ENCODE measurements at regions not wholly inside any gene's neighbourhood (a gene's known extent, or its start where the extent isn't known, plus 50 kb on each side); places are given as distances from the start of the nearest gene placed in this dataset.
"Not testable (repeated sequence)": the region's sequence is repeated elsewhere in the genome, so short reads cannot be mapped to it uniquely, and the experiment has no call there.

DNA sequence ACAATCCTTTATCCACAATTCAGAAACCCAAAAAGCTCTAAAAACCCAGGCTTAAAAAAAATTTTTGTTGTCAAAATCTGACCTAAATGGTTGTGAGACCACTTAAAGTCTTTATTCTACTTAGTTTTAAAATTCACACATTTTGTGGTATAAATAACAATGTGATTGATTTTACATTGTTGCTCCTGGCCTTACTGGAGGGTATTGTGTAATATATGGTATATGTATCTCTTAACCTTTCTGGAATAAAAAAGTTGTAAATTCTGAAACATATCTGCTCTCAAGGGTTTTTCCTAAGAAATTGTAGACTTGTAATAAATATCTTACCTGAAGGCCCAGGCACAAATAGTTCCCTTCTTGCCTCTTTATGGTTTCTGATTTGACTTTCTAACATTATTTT is 73.3 kb upstream of the PNPT1 start:
- peaks cover 3% of the 10 kb centered on the region; the same call in 1 of the 2 replicates for H3K4me1 Mint-ChIP-seq
- TF ChIP-seq, protein P1, sequence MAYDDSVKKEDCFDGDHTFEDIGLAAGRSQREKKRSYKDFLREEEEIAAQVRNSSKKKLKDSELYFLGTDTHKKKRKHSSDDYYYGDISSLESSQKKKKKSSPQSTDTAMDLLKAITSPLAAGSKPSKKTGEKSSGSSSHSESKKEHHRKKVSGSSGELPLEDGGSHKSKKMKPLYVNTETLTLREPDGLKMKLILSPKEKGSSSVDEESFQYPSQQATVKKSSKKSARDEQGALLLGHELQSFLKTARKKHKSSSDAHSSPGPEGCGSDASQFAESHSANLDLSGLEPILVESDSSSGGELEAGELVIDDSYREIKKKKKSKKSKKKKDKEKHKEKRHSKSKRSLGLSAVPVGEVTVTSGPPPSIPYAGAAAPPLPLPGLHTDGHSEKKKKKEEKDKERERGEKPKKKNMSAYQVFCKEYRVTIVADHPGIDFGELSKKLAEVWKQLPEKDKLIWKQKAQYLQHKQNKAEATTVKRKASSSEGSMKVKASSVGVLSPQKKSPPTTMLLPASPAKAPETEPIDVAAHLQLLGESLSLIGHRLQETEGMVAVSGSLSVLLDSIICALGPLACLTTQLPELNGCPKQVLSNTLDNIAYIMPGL (CRISPR knock-in tag; IDR thresholded peaks at IDR 0.05): no peak
- TF ChIP-seq, protein P2, sequence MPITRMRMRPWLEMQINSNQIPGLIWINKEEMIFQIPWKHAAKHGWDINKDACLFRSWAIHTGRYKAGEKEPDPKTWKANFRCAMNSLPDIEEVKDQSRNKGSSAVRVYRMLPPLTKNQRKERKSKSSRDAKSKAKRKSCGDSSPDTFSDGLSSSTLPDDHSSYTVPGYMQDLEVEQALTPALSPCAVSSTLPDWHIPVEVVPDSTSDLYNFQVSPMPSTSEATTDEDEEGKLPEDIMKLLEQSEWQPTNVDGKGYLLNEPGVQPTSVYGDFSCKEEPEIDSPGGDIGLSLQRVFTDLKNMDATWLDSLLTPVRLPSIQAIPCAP (CRISPR knock-in tag; IDR thresholded peaks at IDR 0.05): no peak
- TF ChIP-seq GRHL2 (CRISPR knock-in tag; IDR thresholded peaks at IDR 0.05; ENCODE audit: insufficient replicate concordance, severe bottlenecking): no peak
- TF ChIP-seq GABPB1 (CRISPR knock-in tag; IDR thresholded peaks at IDR 0.05): no peak
- no peak for TF ChIP-seq NR2C2 (CRISPR knock-in tag; IDR thresholded peaks at IDR 0.05)
- TF ChIP-seq, protein P3, sequence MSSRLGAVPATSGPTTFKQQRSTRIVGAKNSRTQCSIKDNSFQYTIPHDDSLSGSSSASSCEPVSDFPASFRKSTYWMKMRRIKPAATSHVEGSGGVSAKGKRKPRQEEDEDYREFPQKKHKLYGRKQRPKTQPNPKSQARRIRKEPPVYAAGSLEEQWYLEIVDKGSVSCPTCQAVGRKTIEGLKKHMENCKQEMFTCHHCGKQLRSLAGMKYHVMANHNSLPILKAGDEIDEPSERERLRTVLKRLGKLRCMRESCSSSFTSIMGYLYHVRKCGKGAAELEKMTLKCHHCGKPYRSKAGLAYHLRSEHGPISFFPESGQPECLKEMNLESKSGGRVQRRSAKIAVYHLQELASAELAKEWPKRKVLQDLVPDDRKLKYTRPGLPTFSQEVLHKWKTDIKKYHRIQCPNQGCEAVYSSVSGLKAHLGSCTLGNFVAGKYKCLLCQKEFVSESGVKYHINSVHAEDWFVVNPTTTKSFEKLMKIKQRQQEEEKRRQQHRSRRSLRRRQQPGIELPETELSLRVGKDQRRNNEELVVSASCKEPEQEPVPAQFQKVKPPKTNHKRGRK (CRISPR knock-in tag; IDR thresholded peaks at IDR 0.05; ENCODE audit: borderline replicate concordance): no peak
- no peak for TF ChIP-seq NFATC4 (CRISPR knock-in tag; IDR thresholded peaks at IDR 0.05)
- TF ChIP-seq, protein P4, sequence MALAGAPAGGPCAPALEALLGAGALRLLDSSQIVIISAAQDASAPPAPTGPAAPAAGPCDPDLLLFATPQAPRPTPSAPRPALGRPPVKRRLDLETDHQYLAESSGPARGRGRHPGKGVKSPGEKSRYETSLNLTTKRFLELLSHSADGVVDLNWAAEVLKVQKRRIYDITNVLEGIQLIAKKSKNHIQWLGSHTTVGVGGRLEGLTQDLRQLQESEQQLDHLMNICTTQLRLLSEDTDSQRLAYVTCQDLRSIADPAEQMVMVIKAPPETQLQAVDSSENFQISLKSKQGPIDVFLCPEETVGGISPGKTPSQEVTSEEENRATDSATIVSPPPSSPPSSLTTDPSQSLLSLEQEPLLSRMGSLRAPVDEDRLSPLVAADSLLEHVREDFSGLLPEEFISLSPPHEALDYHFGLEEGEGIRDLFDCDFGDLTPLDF (CRISPR knock-in tag; IDR thresholded peaks at IDR 0.05): no peak
- no peak for TF ChIP-seq FOXP1 (CRISPR knock-in tag; IDR thresholded peaks at IDR 0.05; ENCODE audit: borderline replicate concordance)
- no peak for TF ChIP-seq ZNF416 (CRISPR knock-in tag; IDR thresholded peaks at IDR 0.05)
- TF ChIP-seq ZNF219 (CRISPR knock-in tag; IDR thresholded peaks at IDR 0.05; ENCODE audit: borderline replicate concordance): no peak
- TF ChIP-seq, protein P5, sequence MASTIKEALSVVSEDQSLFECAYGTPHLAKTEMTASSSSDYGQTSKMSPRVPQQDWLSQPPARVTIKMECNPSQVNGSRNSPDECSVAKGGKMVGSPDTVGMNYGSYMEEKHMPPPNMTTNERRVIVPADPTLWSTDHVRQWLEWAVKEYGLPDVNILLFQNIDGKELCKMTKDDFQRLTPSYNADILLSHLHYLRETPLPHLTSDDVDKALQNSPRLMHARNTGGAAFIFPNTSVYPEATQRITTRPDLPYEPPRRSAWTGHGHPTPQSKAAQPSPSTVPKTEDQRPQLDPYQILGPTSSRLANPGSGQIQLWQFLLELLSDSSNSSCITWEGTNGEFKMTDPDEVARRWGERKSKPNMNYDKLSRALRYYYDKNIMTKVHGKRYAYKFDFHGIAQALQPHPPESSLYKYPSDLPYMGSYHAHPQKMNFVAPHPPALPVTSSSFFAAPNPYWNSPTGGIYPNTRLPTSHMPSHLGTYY (CRISPR knock-in tag; IDR thresholded peaks at IDR 0.05): no peak
- TF ChIP-seq, protein P6, sequence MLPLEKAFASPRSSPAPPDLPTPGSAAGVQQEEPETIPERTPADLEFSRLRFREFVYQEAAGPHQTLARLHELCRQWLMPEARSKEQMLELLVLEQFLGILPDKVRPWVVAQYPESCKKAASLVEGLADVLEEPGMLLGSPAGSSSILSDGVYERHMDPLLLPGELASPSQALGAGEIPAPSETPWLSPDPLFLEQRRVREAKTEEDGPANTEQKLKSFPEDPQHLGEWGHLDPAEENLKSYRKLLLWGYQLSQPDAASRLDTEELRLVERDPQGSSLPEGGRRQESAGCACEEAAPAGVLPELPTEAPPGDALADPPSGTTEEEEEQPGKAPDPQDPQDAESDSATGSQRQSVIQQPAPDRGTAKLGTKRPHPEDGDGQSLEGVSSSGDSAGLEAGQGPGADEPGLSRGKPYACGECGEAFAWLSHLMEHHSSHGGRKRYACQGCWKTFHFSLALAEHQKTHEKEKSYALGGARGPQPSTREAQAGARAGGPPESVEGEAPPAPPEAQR (CRISPR knock-in tag; IDR thresholded peaks at IDR 0.05): no peak
- TF ChIP-seq ESRRA (CRISPR knock-in tag; IDR thresholded peaks at IDR 0.05; ENCODE audit: borderline replicate concordance): no peak
- TF ChIP-seq, protein P7, sequence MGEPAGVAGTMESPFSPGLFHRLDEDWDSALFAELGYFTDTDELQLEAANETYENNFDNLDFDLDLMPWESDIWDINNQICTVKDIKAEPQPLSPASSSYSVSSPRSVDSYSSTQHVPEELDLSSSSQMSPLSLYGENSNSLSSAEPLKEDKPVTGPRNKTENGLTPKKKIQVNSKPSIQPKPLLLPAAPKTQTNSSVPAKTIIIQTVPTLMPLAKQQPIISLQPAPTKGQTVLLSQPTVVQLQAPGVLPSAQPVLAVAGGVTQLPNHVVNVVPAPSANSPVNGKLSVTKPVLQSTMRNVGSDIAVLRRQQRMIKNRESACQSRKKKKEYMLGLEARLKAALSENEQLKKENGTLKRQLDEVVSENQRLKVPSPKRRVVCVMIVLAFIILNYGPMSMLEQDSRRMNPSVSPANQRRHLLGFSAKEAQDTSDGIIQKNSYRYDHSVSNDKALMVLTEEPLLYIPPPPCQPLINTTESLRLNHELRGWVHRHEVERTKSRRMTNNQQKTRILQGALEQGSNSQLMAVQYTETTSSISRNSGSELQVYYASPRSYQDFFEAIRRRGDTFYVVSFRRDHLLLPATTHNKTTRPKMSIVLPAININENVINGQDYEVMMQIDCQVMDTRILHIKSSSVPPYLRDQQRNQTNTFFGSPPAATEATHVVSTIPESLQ (CRISPR knock-in tag; IDR thresholded peaks at IDR 0.05): no peak
- no peak for TF ChIP-seq SMAD4 (CRISPR knock-in tag; IDR thresholded peaks at IDR 0.05)
- TF ChIP-seq JAZF1 (CRISPR knock-in tag; IDR thresholded peaks at IDR 0.05): no peak
- TF ChIP-seq, protein P8, sequence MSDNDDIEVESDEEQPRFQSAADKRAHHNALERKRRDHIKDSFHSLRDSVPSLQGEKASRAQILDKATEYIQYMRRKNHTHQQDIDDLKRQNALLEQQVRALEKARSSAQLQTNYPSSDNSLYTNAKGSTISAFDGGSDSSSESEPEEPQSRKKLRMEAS (CRISPR knock-in tag; IDR thresholded peaks at IDR 0.05): no peak
- ATAC-seq (no peak), DNase-seq (ENCODE audit: low spot score) (no peak)
- POLR2A ChIA-PET: no interaction called here
- no peak overlapping the region for H3K27ac Mint-ChIP-seq
- peaks cover 16% of the 10 kb centered on the region for H3K9me3 Mint-ChIP-seq
- peaks cover 5% of the 10 kb centered on the region for H3K36me3 Mint-ChIP-seq
- CTCF ChIA-PET: no interaction called here
- no peak overlapping the region for H3K4me3 Mint-ChIP-seq
- no peaks in the 10 kb centered on the region for H3K27me3 Mint-ChIP-seq (ENCODE audit: low read depth)

DNA sequence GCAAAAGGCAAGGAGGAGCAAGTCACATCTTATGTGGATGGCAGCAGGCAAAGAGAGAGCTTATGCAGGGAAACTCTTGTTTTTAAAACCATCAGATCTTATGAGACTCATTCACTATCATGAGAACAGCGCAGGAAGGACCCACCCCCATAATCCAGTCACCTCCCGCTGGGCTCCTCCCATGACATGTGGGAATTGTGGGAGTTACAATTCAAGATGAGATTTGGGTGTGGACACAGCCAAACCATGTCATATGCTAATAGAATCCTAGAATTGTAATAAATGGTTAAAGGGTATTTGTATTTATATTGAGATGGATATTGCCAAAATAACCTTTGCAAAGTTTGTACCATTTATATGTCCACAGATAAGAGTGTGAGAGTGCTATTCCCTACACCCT is 72.1 kb upstream of the PNPT1 start:
- H3K36me3 Mint-ChIP-seq; H3K27me3 Mint-ChIP-seq (ENCODE audit: low read depth); ATAC-seq; CTCF ChIA-PET; H3K27ac Mint-ChIP-seq; DNase-seq (ENCODE audit: low spot score); POLR2A ChIA-PET; H3K4me1 Mint-ChIP-seq; H3K4me3 Mint-ChIP-seq: not testable (repeated sequence)
- H3K9me3 Mint-ChIP-seq: peaks cover 16% of the 10 kb centered on the region
